D721Med (cell line): ENCODE measurements at regions not wholly inside any gene's neighbourhood (a gene's known extent, or its start where the extent isn't known, plus 50 kb on each side); places are given as distances from the start of the nearest gene placed in this dataset.
"Not testable (repeated sequence)": the region's sequence is repeated elsewhere in the genome, so short reads cannot be mapped to it uniquely, and the experiment has no call there.

Experiments
- DNase-seq: peaks from one replicate; pipeline ENCODE4 v3.0.0; 2011; ENCODE audit warnings: low spot score; ENCODE audit not compliant: insufficient read length
- FAIRE-seq: peaks from 2 replicates; lab custom pipeline; 2011; peaks lifted over from hg19 to GRCh38; lab: Jason Lieb, UNC

- not testable (repeated sequence) for FAIRE-seq, DNase-seq
Measured at GRCh38 chr2:87621139-87621538, 126.7 kb upstream of the PLGLB2 start.

DNA sequence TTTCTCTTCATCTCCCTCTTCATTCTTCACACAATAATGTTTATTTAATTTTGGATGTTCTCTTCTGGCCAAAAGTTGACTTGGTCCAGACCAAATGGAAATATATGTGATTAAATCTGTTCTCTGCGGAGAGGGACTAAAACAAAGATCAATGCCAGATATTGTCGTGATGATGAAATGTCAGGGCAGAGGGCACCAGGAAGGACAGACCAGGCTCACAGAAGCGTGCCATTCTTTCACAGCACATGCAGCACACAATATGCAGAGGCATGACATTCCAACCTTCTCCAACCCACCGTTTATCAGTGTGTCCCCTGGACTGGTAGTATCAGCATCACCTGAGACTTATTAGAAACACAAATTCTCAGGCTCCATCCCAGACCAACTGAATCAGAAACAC is 125.2 kb upstream of the PLGLB2 start:
- not testable (repeated sequence) for FAIRE-seq

GRCh38 chr2:87629491-87630458 is 118.1 kb upstream of the PLGLB2 start:
- DNase-seq, FAIRE-seq: not testable (repeated sequence)

More for the DNA sequence above, 125.2 kb upstream of the PLGLB2 start:
- not testable (repeated sequence) for DNase-seq

DNA sequence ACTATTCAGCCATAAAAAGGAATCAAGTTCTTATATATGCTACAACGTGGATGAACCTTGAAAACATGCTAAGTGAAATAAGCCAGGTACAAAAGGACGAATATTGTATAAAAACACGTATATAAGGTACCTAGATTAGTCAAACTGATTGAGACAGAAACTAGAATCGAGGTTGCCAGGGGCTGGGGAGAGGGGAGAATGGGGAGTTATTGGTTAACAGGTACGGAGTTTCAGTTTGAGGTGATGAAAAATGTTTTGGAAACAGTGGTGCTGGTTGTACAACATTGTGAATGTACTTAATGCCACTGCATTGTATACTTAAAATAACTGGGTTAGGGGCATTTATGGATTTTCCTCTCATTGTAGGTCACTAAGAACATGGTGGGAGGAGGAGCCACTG is 117.0 kb upstream of the PLGLB2 start:
- not testable (repeated sequence) for FAIRE-seq, DNase-seq

DNA sequence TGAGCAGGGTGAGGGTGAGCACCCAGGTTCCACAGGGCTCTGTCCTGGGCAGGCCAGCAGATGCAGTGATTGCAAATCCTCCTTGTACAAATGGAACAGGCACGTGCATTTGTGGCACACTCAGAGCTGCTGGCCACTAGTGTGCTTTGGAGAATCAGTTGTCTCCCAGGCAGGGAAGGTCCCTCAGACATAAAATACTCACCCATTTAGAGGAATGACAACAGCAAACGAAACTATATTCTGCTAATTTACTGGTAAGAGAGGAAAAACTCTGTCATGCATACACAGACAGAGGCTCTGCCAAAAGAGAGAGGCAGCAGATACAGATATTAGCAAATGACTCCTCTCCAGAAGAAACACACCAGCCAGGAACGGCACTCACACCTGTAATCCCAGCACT is 116.5 kb upstream of the PLGLB2 start:
- DNase-seq, FAIRE-seq: not testable (repeated sequence)

DNA sequence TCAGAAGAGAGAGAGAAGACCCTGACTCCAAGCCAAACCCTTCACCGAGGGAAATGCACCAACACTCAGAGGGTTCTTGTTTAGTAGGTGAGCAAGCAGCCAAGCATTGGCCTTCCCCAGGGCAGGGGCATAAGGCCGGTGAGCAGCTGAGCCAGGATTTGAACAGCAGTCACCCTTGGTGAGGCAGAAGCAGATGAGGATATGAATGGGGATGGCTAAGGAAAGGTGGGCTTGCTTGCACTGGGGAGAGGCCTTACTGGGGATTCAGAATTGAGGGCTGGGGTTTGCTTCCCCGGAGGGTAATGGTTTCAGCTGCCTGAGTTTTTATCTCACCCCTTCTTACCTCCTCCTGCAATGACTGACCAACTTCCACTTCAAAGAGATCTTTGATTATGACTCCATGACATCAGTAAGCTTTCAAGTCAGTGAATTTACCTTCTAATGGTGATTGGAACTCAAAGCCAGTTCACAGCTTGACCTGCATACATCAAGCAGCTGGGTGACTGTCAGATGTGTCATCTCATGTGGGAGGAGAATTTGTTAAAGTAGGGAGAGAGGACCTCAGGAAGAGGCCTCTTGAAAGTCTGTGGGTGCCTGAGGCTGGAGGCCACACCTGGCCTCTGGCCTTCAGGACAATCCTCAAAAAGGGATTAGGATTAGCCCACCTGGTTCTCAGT is 114.5 kb upstream of the PLGLB2 start:
- not testable (repeated sequence) for DNase-seq, FAIRE-seq

- not testable (repeated sequence) for FAIRE-seq
Measured at GRCh38 chr2:87634106-87634505, 113.8 kb upstream of the PLGLB2 start.

DNA sequence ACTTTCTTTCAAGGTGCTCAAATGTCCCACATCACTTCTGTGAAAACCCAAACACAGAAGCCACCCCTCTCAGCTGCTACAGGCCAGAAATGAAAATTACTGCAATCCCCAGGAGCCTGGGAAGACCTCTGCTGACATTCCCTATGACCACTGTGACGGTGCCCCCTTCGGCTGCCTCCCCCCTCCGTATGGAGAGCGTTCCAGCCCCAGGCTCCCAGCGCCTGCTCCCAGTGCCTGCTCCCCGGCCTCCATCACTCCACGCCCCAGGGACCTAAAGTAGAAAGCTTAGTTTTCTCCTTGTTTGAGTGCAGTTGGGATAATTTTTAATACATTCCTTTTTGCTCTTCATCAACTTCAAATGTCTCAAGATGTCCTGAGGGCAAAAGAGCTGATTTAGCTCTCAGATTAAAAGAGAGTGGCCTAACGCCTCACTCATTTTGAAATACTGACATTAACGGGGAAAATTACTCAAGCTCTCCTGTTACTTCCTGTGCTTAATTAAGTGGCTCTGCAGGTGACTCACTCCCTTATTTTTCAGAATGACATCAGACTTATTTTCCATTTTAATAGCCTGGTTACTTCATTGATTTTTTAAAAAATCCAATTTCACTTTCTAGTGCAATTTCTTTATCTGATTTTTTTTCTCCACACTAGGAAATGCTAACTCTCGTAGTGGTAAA is 112.8 kb upstream of the PLGLB2 start:
- not testable (repeated sequence) for DNase-seq, FAIRE-seq

More at GRCh38 chr2:87634106-87634505, 113.8 kb upstream of the PLGLB2 start:
- DNase-seq, result not testable (repeated sequence)

GRCh38 chr2:87636246-87636645 is 111.6 kb upstream of the PLGLB2 start:
- FAIRE-seq, DNase-seq: not testable (repeated sequence)

DNA sequence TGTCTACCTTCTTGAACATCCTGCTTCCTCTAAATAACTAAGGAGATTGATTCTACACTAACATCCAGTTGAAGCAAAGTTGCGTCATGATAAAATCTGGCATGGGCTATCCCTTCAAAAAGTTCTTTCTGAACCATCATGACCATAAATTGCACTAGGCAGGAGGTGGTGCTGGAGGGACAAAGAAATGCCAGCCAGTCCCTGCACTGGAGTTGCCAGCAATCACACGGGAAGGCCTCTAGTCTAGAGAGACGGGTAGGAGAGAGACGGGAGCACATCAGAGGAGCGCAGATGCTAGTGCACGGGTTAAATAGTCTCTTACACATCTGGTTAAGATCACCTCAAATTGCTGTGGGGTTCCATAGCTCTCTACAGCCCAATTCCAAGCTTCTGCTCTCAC is 111.2 kb upstream of the PLGLB2 start:
- FAIRE-seq, DNase-seq: not testable (repeated sequence)

DNA sequence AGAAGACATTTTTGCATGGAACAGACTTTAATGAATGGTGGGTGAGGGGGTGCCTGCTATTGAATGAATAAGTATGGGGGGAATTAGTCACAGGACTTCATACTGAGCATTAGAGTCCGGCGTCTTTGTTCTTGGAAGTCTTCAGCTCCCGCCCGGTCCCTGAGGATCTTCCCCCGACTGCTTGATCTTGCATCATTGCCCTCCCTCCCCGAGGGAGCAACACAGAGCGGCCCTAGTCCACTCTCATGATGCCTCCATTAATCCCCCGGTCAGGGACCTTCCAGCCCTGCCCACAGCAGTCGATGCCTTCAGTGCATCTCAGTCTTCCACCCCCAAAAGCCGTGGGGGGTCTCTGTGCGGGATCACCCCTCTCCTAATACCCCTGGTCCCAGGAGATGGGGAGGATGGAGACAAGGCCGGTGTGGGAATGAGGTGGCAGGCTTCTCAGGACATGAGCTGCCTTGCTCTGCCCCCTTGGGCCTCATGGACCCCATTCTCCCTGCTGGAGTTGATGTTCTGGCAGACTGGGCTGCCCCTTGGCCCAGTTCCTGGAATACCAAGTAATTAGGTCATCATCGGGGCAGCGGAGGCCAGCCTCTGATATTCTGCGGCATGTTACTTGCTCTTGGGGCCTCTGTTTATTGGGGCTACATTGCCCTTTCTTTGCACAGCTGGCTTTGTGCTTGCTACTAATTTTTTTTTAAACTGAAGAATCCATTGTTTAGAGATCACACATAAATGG is 110.5 kb upstream of the PLGLB2 start:
- not testable (repeated sequence) for FAIRE-seq, DNase-seq

DNA sequence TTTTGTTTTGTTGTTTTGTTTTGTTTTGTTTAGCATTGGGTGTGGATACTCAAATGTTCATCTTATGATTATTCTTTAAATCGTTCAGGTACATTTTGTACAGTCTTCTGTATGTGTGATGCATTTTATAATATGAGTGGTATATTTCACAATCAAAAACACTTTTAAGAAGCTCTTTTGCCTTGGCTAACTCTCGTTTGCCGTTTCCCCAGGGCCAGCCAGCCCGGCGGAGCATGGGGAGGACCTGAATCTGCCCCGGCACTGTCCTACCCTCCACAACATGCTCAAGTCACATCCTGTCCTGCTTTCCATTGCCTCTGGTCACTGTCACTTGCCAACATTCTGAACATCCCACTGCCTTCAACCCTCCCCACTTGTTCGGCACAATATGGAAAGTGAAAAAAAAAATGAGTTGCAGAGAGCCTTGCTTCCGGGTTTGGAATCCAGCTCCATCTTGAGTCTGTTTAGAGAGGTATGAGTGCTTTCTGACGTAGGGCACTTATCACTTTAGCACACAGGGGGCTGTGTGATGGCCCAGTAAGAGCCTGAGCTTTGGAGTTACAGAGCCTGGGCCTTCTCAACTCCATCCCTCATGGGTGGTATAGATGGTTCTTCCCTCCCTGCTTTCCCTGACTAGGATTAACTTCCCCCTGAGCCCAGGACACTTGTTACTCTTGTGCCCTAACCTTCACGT is 109.6 kb upstream of the PLGLB2 start:
- not testable (repeated sequence) for DNase-seq, FAIRE-seq

GRCh38 chr2:87638872-87639271 is 109.0 kb upstream of the PLGLB2 start:
- FAIRE-seq, DNase-seq: not testable (repeated sequence)

DNA sequence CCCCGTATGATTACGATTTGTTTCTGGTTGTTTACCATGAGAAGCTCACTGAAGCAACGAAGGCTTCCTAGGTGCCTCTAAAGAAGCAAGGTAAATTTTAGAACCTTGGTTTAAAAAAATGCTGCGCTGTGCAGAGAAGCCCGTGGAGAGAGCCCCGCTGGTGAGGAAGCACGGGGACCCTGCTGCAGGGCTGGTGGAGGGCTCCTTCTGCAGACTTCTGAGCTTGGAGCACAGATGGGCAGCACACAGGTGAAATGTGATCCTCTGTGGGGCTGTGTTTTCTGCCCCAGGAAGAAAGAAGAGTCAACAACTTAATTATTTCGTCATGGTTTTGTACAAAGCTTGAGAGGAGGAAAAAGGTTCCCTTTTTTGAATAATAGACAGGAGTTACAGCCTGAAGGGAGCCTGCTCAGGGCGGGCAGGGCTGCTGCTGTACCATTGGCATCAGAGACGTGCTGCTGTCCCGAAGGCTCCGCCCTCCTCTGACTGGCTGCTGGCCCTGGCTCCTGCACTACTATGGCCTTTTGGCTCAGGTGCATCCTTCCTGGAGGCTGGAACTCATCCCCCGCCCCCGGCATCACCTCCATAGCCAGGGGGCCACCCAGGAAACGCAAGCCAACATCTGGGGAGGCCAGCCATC is 108.0 kb upstream of the PLGLB2 start:
- not testable (repeated sequence) for DNase-seq, FAIRE-seq

- not testable (repeated sequence) for FAIRE-seq, DNase-seq
Measured at GRCh38 chr2:87640961-87641563, 106.8 kb upstream of the PLGLB2 start.

- FAIRE-seq, DNase-seq: not testable (repeated sequence)
Measured at GRCh38 chr2:87643165-87643564, 104.7 kb upstream of the PLGLB2 start.

- not testable (repeated sequence) for DNase-seq, FAIRE-seq
Measured at GRCh38 chr2:87647737-87648498, 100.0 kb upstream of the PLGLB2 start.
